ENCODE measurements at regions not wholly inside any gene's neighbourhood (a gene's known extent, or its start where the extent isn't known, plus 50 kb on each side); places are given as distances from the start of the nearest gene placed in this dataset.

GRCh38 chr12:87670448-87670847 is 358.8 kb downstream of the C12orf50 start:
- no peaks in the 10 kb centered on the region for H3K27me3 Mint-ChIP-seq

GRCh38 chr12:87667378-87667777 is 361.8 kb downstream of the C12orf50 start:
- H3K4me2 ChIP-seq (replicated peaks; ENCODE audit: low read depth, low read length, poor library complexity, severe bottlenecking) = no peak overlapping the region
- H3K4me3 Mint-ChIP-seq = no peak overlapping the region
- DNase-seq = peak; percentile 8
- peaks cover 2% of the 10 kb centered on the region for H3K9me3 Mint-ChIP-seq (ENCODE audit: insufficient read depth)
- H3K27me3 Mint-ChIP-seq = no peaks in the 10 kb centered on the region
- H4K20me1 ChIP-seq (ENCODE audit: control insufficient read depth, insufficient read depth, low read length, poor library complexity, severe bottlenecking) = no peaks in the 10 kb centered on the region
- ChIA-PET POLR2A (no interaction called here), CTCF (no interaction called here)
- H3K9me3 ChIP-seq (ENCODE audit: control extremely low read depth in 1 of 3, control insufficient read depth in 2 of 3, insufficient read depth in 1 of 3, low read length in 2 of 3) = no peaks in the 10 kb centered on the region
- H3K27ac ChIP-seq (ENCODE audit: low read length in 2 of 2) = no peak overlapping the region
- no peak overlapping the region for H2AFZ ChIP-seq (ENCODE audit: insufficient read depth, low read depth, low read length, poor library complexity, severe bottlenecking)
- no peaks in the 10 kb centered on the region for H3K79me2 ChIP-seq (ENCODE audit: control insufficient read depth, insufficient read depth, low read length)
- H3K27me3 ChIP-seq (replicated peaks in 1 of 4; ENCODE audit: control extremely low read depth in 1 of 4, control insufficient read depth in 3 of 4, insufficient read depth in 4 of 4, low read length in 3 of 4) = no peaks in the 10 kb centered on the region
- H3K9ac ChIP-seq (ENCODE audit: low read length) = no peak overlapping the region
- intact Hi-C loops (cut with micrococcal nuclease) = no loop called here
- H3K27ac Mint-ChIP-seq = no peak overlapping the region
- ATAC-seq (ENCODE audit: low read depth) = no peak
- H3K4me3 ChIP-seq (ENCODE audit: control extremely low read depth in 1 of 5, extremely low read depth in 1 of 5, insufficient read depth in 1 of 5, low read depth in 2 of 5, low read length in 4 of 5) = no peak overlapping the region
- TF ChIP-seq CTCF (IDR thresholded peaks at IDR 0.05) = no peak
- no peak for TF ChIP-seq EZH2 (IDR thresholded peaks at IDR 0.05; ENCODE audit: borderline replicate concordance, insufficient read depth, low read depth, low read length, poor library complexity, severe bottlenecking)
- peaks cover 2% of the 10 kb centered on the region for H3K4me1 Mint-ChIP-seq
- WGBS (ENCODE audit: insufficient coverage) = no CpG with 5 or more reads among the region's 2 CpGs
- no peaks in the 10 kb centered on the region for H3K4me1 ChIP-seq (ENCODE audit: control insufficient read depth in 2 of 2, insufficient read depth in 2 of 2, low read length in 2 of 2)
- no peaks in the 10 kb centered on the region for H3K36me3 ChIP-seq (replicated peaks in 1 of 2; ENCODE audit: control extremely low read depth in 1 of 2, control insufficient read depth in 1 of 2, extremely low read depth in 1 of 2, insufficient read depth in 2 of 2, low read length in 1 of 2)

More at GRCh38 chr12:87670448-87670847, 358.8 kb downstream of the C12orf50 start:
- intact Hi-C loops (cut with micrococcal nuclease) = no loop called here
- Histone ChIP-seq H3K4me1 (ENCODE audit: control insufficient read depth in 2 of 2, insufficient read depth in 2 of 2, low read length in 2 of 2) (no peaks in the 10 kb centered on the region), H3K36me3 (replicated peaks in 1 of 2; ENCODE audit: control extremely low read depth in 1 of 2, control insufficient read depth in 1 of 2, extremely low read depth in 1 of 2, insufficient read depth in 2 of 2, low read length in 1 of 2) (no peaks in the 10 kb centered on the region), H3K9me3 (ENCODE audit: control extremely low read depth in 1 of 3, control insufficient read depth in 2 of 3, insufficient read depth in 1 of 3, low read length in 2 of 3) (no peaks in the 10 kb centered on the region), H3K4me3 (ENCODE audit: control extremely low read depth in 1 of 5, extremely low read depth in 1 of 5, insufficient read depth in 1 of 5, low read depth in 2 of 5, low read length in 4 of 5) (no peak overlapping the region), H3K27ac (ENCODE audit: low read length in 2 of 2) (no peak overlapping the region), H3K9ac (ENCODE audit: low read length) (no peak overlapping the region), H3K79me2 (ENCODE audit: control insufficient read depth, insufficient read depth, low read length) (no peaks in the 10 kb centered on the region), H4K20me1 (ENCODE audit: control insufficient read depth, insufficient read depth, low read length, poor library complexity, severe bottlenecking) (no peaks in the 10 kb centered on the region), H3K4me2 (replicated peaks; ENCODE audit: low read depth, low read length, poor library complexity, severe bottlenecking) (no peak overlapping the region), H3K27me3 (replicated peaks in 1 of 4; ENCODE audit: control extremely low read depth in 1 of 4, control insufficient read depth in 3 of 4, insufficient read depth in 4 of 4, low read length in 3 of 4) (no peaks in the 10 kb centered on the region), H2AFZ (ENCODE audit: insufficient read depth, low read depth, low read length, poor library complexity, severe bottlenecking) (no peak overlapping the region)
- Mint-ChIP-seq H3K27ac (no peak overlapping the region), H3K4me3 (no peak overlapping the region), H3K9me3 (ENCODE audit: insufficient read depth) (peaks cover 2% of the 10 kb centered on the region), H3K4me1 (no peaks in the 10 kb centered on the region)
- DNase-seq (no peak), ATAC-seq (ENCODE audit: low read depth) (no peak)
- ChIA-PET CTCF (no interaction called here), POLR2A (no interaction called here)
- TF ChIP-seq CTCF (IDR thresholded peaks at IDR 0.05) (no peak), EZH2 (IDR thresholded peaks at IDR 0.05; ENCODE audit: borderline replicate concordance, insufficient read depth, low read depth, low read length, poor library complexity, severe bottlenecking) (no peak)
- WGBS (ENCODE audit: insufficient coverage) = 98% methylated on average over 5 of the region's 7 CpGs

Data from B cell (primary cell).